Activated CD8-positive, alpha-beta memory T cell treated with anti-CD3 and anti-CD28 coated beads for 4 hours (primary cell): ENCODE measurements at regions not wholly inside any gene's neighbourhood (a gene's known extent, or its start where the extent isn't known, plus 50 kb on each side); places are given as distances from the start of the nearest gene placed in this dataset.

Experiments used
- DNase-seq, 2 donors: peaks; one replicate each; pipeline ENCODE4 v3.0.0-alpha.2; 2020; ENCODE audit warnings: low read depth in 2 of 2

GRCh38 chr18:78924301-78924700 lies 55.3 kb upstream of the SALL3 start:
- DNase-seq, result no peak

- DNase-seq, result no peak
Observed at GRCh38 chr18:78924786-78925540, 54.7 kb upstream of the SALL3 start.

- DNase-seq, result no peak
Observed at GRCh38 chr18:78925557-78926242, 53.9 kb upstream of the SALL3 start.

GRCh38 chr18:78926243-78926615 lies 53.4 kb upstream of the SALL3 start:
- no peak for DNase-seq

- DNase-seq, result no peak
Observed at GRCh38 chr18:78927156-78927555, 52.5 kb upstream of the SALL3 start.

GRCh38 chr18:78927616-78928015 lies 52.0 kb upstream of the SALL3 start:
- DNase-seq, result no peak

- no peak for DNase-seq
Observed at GRCh38 chr18:78928076-78928475, 51.5 kb upstream of the SALL3 start.

GRCh38 chr18:78929516-78929915 lies 50.1 kb upstream of the SALL3 start:
- DNase-seq, result no peak
